ENCODE measurements at regions not wholly inside any gene's neighbourhood (a gene's known extent, or its start where the extent isn't known, plus 50 kb on each side); places are given as distances from the start of the nearest gene placed in this dataset.

DNA sequence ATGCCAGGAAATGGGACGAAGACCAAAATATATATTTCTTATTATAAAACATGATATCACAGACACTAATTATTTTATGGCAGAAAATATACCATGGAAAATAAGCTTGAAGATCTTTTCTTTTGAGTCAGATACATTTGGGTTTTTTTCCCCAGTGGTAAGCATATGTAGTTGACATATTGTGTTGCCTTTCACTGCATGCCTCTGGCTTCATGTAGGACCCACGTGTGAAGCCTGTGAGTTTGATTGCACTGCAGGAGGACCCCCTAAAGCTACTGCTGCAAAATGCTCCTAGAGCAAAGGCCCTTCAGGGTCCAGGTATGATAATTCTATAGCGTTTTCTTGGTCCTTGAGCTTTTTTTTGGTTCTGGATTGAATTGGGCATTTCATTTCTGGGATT lies 190.7 kb upstream of the KIRREL3 start:
- DNase-seq: no peak

DNA sequence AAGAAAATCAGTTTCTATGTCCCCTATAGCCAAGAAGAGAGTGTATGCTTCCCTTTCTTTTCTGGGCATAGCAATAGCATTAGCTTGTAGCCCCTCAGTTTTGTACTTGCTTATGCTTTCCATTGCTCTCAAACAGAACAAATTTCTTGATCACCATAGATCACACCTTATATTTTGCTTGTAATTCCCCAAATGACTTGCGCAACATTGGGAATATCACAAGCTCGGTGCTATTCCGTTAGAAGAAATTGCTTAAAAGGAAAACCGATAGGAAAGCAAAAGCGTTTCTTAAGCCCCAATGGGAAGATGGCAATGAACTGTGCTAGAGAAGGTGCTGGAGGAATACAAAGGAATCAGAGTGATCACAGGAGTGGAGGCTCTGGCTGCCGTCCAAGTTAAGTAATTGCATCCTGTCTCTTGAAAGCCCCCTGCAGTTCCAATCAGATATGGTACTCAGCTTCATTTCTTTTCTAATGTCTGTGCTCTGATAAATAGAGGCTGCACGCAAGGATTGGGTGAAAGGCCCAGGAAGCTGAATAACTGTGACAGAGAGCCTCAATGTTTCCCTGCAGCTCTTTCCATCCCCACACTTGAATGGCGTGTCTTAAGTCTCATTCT lies 182.1 kb upstream of the KIRREL3 start:
- DNase-seq: no peak

DNA sequence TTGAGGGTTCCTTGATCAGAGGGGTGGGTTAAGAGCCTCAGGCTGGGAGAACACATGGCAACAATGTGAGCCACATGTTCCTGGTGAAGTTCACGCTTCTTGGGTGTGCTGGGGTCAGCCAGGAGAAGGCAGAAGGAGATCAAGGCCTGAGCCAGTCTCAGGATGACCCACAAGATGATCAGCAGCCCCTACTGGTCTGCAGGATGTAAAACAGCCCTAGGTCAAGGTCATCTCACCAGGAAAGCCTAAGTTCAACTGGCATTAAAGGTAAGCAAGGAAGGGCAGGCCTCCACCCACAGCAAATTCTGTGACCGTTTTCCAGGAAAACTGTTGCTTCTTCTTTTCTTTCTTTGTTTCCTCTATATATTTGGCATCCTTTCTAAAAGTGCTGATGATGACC lies 156.7 kb upstream of the KIRREL3 start:
- no peak for DNase-seq

DNA sequence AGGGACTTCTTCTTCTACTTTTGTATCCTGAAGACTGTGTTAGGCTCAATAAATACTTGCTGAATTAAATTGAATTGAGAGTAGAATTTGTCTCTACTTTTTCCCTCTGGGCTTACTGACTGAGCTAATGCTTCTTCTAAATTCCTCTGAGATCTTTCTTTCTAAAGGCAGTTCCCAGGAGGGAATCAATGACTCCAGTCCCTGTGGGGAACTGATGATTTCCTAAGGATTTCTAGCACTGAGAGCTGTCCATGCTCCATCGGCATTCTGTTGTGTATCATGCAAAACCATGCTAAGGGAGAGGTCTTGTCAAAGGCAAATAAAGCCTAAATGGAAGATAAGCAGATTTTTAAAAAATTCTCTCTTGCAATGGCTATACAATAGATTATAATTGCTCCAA lies 148.8 kb upstream of the KIRREL3 start:
- no peak for DNase-seq

DNA sequence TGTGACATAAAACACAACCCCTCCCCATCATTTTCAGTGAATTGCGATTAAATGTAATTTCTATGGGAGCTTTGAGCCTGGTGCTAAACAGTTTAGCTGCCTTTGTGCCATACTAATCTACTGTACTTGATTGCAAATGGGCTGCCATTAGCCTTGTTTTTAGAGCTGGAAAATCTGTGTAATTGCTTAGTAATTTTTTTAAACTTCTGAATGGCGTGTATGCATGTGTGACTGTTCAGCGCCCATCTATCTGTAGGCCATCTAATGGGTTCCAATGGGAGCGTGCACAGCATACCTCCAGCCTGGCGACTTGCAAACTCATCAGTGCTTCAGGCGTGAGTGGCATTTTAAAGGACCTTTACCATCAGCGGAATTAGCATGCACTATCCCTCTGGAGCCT lies 142.7 kb upstream of the KIRREL3 start:
- no peak for DNase-seq

GRCh38 chr11:127138613-127139012 lies 138.0 kb upstream of the KIRREL3 start:
- DNase-seq: no peak

DNA sequence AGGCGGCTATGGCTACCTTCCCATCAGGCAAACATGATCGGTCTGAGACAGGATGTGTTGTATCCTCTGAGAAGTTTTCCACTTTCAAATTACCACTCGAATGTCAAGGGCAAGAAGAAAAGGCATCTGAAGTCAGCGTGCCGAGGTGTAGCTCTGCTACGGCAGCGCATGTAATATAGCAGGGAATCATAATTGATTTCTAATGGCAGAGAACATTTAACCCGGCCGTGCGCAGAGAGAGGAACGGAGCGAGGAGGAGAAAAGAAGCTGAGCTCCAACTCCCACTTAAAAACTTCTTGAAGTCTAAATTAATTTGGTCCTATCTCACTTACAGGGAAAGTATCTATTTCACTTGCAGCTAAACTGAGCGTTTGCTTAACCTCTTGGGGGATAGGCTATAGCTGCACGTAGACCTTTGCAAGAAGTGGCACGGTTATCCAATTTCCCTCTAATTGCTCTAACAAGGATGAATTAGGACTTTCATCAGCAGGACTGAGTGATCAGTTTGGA lies 137.3 kb upstream of the KIRREL3 start:
- DNase-seq: no peak

- DNase-seq: no peak
These were observed 135.9 kb upstream of the KIRREL3 start for GRCh38 chr11:127136438-127136837.

DNA sequence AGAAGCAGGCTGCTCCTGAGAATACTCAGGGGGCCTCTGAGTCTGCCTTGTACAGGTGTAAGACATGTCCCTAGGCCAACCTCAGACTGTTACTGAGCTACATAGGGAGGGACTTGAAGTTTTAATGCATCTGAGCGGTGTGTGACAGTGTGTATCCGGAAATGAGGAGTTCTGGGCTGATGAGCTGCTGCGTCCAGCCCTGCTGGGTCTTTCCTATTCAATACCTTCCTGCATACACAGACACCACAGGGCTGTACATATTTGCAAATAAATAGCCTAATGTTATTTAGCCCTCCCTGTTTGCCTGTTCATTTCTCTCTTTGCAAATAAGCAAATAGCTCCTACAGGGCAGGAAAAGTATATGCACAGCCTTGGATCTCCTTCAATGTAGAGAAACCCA lies 134.7 kb upstream of the KIRREL3 start:
- no peak for DNase-seq

GRCh38 chr11:127133061-127133460 lies 132.5 kb upstream of the KIRREL3 start:
- DNase-seq: no peak

GRCh38 chr11:127130321-127130720 lies 129.8 kb upstream of the KIRREL3 start:
- DNase-seq: no peak

DNA sequence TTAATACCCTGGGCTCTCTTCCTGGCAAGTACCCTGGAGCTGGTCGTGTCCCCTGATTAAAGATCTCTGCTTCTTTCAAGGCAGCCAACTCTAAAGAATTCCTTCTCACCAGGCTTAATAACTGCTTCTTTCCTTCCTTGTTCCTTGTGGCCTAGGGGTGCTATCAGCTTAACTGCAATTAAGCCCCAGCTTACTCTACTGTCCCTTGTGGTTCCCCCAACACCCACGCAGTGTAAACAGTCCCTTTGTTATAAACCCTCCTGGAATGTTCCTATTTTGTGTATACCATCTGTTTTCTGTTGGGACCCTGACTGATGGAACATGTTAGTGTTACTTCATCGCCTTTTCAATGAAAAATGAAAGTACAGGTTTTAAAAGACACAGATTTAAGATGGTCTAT lies 126.4 kb upstream of the KIRREL3 start:
- DNase-seq: no peak

DNA sequence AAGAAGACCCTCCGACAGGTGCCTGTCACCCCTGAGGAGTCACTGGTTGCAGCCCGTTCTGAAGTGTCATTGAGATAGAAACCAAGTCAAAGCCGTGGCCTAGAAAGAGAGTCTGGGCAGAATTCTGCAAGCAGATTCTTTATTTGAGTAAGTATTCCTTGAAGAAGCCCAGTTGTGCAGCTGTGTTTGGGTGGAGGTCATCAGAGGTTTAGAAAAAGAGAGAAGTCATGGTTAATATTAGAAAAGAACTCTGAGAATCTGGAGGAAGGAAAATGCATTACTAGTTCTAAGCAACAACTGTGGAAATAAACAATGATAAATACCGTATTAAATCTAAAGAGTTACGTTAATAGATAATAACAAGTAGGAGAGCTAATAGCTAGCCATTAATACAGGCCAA lies 118.8 kb upstream of the KIRREL3 start:
- DNase-seq: no peak

- no peak for DNase-seq
These were observed 118.2 kb upstream of the KIRREL3 start for GRCh38 chr11:127118811-127119210.

DNA sequence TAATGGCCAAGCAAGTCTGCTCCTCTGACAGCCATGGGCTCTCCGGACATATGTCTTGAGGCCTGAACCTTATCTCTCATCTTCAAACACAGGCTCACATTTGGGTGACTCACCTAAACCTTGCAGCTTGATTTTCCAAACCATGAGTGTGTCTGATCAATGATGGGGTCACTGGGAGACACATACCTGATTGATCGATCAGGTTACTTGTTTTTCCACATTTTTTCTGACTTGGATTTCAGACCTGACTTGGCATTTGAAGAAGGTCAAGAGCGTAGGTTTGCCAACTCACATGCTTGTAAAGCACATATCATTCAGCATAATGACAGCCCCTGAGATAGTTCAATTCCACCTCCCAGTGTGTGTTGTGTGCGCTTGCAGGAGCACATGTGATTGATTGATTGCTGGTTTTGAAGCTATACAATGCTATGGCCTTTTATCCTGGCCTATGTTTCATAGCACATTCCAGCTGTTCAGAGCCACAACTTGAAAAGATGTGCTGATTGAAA lies 116.7 kb upstream of the KIRREL3 start:
- no peak for DNase-seq

DNA sequence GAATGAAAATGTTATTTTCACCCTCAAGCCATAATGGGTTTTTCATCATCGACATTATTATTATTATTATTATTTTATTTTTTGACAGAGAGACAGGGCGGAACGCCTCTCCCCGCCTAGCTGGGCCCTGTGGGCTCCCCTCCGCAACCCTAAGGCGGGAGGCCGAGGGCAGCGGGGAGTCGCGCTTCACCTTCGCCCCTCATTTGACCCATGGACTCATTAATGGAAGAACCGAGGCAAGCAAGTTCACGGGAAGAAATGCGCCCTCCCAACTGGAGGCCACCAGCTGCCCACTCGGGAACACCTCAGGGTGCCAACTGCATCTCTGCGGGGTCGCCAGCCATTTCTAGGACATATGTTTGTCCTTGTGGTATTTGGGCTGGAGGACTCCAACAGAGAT lies 115.3 kb upstream of the KIRREL3 start:
- DNase-seq: no peak

DNA sequence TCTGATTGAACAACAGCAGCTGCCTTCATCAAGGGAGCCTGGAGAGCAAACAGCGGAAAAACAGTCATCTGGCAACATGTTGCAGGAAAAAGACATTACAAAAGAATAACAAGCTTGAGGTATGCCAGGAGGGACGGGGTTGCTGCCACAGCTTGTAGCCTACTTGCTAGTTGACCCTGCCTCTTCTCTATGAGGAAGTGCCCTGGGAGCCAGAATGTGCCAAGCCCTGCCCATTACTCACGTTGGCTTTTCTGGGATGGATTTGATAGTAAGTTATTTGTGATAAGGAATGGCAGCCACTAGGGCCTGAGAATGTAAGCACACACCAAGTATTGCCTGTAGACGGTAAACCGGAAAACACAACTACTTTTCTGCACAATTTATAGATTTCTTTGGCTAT lies 113.5 kb upstream of the KIRREL3 start:
- DNase-seq: no peak

GRCh38 chr11:127110542-127110941 lies 110.0 kb upstream of the KIRREL3 start:
- DNase-seq: no peak

GRCh38 chr11:127109796-127110480 lies 109.4 kb upstream of the KIRREL3 start:
- no peak for DNase-seq

GRCh38 chr11:127108838-127109237 lies 108.3 kb upstream of the KIRREL3 start:
- DNase-seq: no peak

GRCh38 chr11:127106938-127107337 lies 106.4 kb upstream of the KIRREL3 start:
- no peak for DNase-seq

DNA sequence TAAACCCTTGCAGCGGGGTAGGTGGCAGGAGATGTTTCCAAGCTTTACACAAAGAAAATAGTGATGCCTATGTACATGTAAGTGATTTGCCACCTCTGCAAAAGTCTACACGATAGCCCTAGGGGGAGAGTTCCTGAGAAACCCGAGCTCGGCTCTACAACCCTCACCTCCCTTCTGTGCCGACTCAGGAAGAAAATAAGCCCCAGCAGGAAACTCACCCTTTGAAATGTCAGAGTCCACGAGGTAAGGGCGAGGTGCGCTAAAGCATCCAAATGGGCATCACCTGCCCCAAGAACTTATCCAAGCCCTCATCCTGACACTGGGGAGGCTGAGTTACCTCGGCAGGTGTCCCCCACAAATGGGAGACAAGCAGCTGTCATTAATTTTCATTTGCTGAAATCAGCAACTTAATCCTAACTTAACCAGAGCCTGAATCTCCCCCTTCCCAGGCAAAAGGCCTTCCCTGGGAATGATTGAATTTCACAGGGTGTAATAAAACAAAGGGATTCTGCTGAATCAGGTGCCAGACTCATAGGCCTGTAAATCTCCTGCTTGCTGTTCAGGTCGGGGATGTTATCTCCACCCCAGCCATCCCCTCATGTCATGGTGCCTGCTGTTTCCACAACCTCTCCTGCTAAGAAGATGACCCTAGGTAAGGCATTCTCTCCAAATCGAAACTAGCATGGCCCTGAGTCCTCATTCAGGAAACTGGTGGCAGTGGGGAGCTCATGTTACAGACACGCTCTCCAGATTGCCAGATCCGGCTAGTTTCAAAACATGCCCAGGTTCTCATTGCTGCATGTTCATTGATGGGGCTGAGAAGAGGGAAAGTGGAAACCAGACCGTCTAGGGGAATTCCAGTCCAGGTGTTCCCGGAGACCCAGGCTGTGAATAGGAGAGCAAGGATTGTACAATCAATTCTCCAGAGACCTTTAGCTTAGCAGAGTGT lies 105.3 kb upstream of the KIRREL3 start:
- peak; percentile 9 for DNase-seq

DNA sequence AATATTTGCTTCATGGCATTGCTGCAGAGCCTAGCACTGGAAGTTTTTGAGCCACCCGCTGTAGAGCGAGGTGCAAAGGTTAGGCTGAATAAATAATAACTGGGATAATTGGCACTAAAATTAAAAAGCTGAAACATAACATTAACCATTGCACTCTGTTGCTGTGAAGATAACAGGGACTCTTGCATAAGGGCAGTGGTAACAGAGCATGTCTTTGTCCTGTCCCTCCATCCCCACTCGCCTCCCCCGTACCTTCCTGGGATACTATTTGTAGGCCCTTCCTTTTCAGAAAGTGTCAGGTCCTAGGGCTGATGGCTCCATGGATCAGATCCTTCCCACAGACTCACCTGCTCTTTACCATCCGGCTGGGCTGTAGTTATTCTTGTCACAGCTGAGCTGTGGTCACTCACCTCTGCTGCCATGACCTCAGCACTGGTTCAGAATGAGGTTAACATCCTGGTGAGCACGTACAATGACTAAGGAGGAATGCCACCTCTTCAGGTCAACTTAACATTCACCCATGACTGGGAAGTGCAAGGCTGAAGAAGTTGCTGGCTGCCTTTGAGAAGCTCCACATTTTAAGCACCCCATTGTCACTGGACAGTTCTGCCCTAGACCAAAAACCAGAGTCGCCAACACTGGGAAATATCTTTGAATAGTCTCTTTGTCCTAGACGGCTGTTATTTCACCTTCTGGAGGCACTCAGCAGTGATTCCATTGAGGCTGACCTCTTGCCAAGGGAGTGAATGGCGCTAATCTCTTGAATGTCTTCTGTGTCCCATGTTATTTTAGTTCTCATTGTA lies 103.2 kb upstream of the KIRREL3 start:
- DNase-seq: no peak
